Karpas-422 (cell line): ENCODE measurements at regions not wholly inside any gene's neighbourhood (a gene's known extent, or its start where the extent isn't known, plus 50 kb on each side); places are given as distances from the start of the nearest gene placed in this dataset.
A peak's percentile ranks its signal among the peaks of the same experiment; 100 is the strongest.
"Not testable (repeated sequence)": the region's sequence is repeated elsewhere in the genome, so short reads cannot be mapped to it uniquely, and the experiment has no call there.

Experiments used
- DNase-seq: peaks from one replicate; pipeline ENCODE4 v3.0.0-alpha.2; 2015
- H2AFZ ChIP-seq: fragments of 200-600 bp; sonication (generic); 2 replicates; pipeline ENCODE4 v1.6.1; 2014; ENCODE audit warnings: antibody characterized with exemption, low read length, mixed read lengths
- H3K27ac ChIP-seq: fragments of 200-600 bp; sonication (generic); 2 replicates; pipeline ENCODE4 v1.5.1; 2014; ENCODE audit warnings: mild to moderate bottlenecking, low read length, moderate library complexity
- H3K27me3 ChIP-seq: fragments of 200-600 bp; sonication (generic); 2 replicates; pipeline ENCODE4 v1.6.1; 2014; ENCODE audit warnings: low read length, mixed read lengths
- H3K36me3 ChIP-seq: fragments of 200-600 bp; sonication (generic); 2 replicates; pipeline ENCODE4 v1.6.1; 2014; ENCODE audit warnings: low read length, mixed read lengths; ENCODE audit not compliant: insufficient read depth
- H3K4me1 ChIP-seq: fragments of 200-600 bp; sonication (generic); 2 replicates; pipeline ENCODE4 v1.6.1; 2014; ENCODE audit warnings: mild to moderate bottlenecking, low read length, mixed read lengths
- H3K4me2 ChIP-seq: fragments of 200-600 bp; sonication (generic); 2 replicates; pipeline ENCODE4 v1.6.1; 2014; ENCODE audit warnings: low read length, low read depth, mild to moderate bottlenecking; ENCODE audit not compliant: poor library complexity, severe bottlenecking
- H3K4me3 ChIP-seq: fragments of 200-600 bp; sonication (generic); 2 replicates; pipeline ENCODE4 v1.5.1; 2014; ENCODE audit warnings: mild to moderate bottlenecking, antibody characterized with exemption, low read length, mixed read lengths
- H3K79me2 ChIP-seq: fragments of 200-600 bp; sonication (generic); 2 replicates; pipeline ENCODE4 v1.6.1; 2014; ENCODE audit warnings: mild to moderate bottlenecking, low read length, mixed read lengths
- H3K9ac ChIP-seq: fragments of 200-600 bp; sonication (generic); 2 replicates; pipeline ENCODE4 v1.6.0; 2014; ENCODE audit warnings: low read length
- H3K9me2 ChIP-seq: fragments of 200-600 bp; sonication (generic), shearing (Covaris generic); replicated peaks from 2 replicates; pipeline ENCODE4 v1.6.0; 2014; ENCODE audit warnings: mild to moderate bottlenecking, low read length, moderate library complexity; ENCODE audit not compliant: insufficient read depth
- H3K9me3 ChIP-seq: fragments of 300-700, 200-600 bp; sonication (generic); 2 replicates; pipeline ENCODE4 v1.6.1; 2014; ENCODE audit warnings: low read length, mixed read lengths
- H4K20me1 ChIP-seq: fragments of 200-600 bp; sonication (generic); 2 replicates; pipeline ENCODE4 v1.6.1; 2014; ENCODE audit warnings: mild to moderate bottlenecking, antibody characterized with exemption, low read length, low read depth; ENCODE audit not compliant: insufficient read depth

DNA sequence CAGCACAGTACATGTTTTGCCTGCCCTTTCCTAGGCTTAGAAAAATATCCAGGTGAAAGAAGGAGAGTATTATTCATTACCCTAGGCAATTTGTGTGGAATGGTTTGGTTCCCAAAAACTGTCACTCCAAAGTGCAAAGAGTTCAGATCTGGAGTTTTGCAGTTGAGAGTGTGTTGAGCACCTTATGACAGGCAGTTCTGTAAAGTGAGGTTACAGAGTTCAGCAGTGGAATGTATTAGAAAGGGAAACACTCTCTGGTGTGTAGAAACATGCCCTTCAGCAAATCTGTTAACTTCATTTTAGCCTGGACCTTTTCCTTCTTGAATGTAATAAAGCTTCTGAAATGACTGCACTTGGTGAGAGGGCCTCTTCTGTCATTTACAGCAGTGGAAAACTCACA is 154.0 kb upstream of the SSTR1 start:
- H3K4me3 ChIP-seq = no peak overlapping the region
- H3K4me1 ChIP-seq = peaks cover 43% of the 10 kb centered on the region
- H3K27ac ChIP-seq = peak overlapping the region; percentile 33
- peaks cover 5% of the 10 kb centered on the region for H3K9me3 ChIP-seq
- H4K20me1 ChIP-seq = no peaks in the 10 kb centered on the region
- peaks cover 7% of the 10 kb centered on the region for H3K36me3 ChIP-seq
- peak overlapping the region; percentile 4 for H2AFZ ChIP-seq
- no peak overlapping the region for H3K9ac ChIP-seq
- H3K79me2 ChIP-seq = no peaks in the 10 kb centered on the region
- no peaks in the 10 kb centered on the region for H3K27me3 ChIP-seq
- no peak overlapping the region for H3K4me2 ChIP-seq
- no peaks in the 10 kb centered on the region for H3K9me2 ChIP-seq
- no peak for DNase-seq

DNA sequence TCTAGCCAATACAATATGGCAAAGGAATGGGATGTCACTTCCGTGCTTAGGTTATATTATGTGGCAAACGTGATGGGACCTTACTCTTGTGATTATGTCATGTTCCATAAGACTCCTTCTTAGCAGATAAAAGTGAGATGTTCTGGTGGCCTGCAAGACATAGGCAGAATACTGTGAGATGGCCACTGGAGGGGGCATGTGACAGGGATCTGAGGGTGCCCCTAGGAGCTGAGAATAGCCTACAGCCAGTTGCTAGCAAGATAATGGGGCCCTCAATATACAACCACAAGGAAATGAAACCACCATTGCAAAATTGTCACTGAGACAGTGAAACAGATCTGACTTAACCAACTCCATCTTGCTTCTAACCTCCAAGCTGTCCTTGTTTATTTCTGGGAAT is 151.4 kb upstream of the SSTR1 start:
- Histone ChIP-seq H4K20me1 (no peaks in the 10 kb centered on the region), H3K27me3 (no peaks in the 10 kb centered on the region), H3K4me2 (peak overlapping the region; percentile 12), H3K36me3 (peaks cover 4% of the 10 kb centered on the region; the same call in 1 of the 2 replicates), H3K4me3 (no peak overlapping the region), H3K4me1 (peaks cover 35% of the 10 kb centered on the region), H3K9me2 (no peaks in the 10 kb centered on the region), H3K79me2 (no peaks in the 10 kb centered on the region), H3K27ac (peak overlapping the region; percentile 52), H3K9me3 (peaks cover 6% of the 10 kb centered on the region), H2AFZ (peak overlapping the region; percentile 39), H3K9ac (no peak overlapping the region)
- DNase-seq = peak; percentile 90

DNA sequence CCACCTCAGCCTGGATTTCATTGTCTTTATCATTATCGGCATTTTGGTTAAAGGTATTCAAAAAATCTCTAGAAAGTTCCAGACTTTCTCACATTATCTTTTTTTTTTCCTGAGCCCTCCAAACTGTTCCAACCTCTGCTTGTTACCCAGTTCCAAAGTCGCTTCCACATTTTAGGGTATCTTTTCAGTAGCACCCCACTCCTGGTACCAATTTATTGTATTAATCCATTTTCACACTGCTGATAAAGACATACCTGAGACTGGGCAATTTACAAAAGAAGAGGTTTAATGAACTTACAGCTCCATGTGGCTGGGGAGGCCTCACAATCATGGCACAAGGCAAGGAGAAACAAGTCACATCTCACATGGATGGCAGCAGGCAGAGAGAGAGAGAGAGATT is 145.5 kb upstream of the SSTR1 start:
- not testable (repeated sequence) for H3K4me3 ChIP-seq, H3K9ac ChIP-seq, H3K9me2 ChIP-seq, H3K27ac ChIP-seq, H3K4me2 ChIP-seq, H4K20me1 ChIP-seq, DNase-seq, H3K27me3 ChIP-seq, H3K36me3 ChIP-seq, H2AFZ ChIP-seq, H3K79me2 ChIP-seq
- H3K9me3 ChIP-seq = peaks cover 24% of the 10 kb centered on the region
- peaks cover 21% of the 10 kb centered on the region for H3K4me1 ChIP-seq

DNA sequence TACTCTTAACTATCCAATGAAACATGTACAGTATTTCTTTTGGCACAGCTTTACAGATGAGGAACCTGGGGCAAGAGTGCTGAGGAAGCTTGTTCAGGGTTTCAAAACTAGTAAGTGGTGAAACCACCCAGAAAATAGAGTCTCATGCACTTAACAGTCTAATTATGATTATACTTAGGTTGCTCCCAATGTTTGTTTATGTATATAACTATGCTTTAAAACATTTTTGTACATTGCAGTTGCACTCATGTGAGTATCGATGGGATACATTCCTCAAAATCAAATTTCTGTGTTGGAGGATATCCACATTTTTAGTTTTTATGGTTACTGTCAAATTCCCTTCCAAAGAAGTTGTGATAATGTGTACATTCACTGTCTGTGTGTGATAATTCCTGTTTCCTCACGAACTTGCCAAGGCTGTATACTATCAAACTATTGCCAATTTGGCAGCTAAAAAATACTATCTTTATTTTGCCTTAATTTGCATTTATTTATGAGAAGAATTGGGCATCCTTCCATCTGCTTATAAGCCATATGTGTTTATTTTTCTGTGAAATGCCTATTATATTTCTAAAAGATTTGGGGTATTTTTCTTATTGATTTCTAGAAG is 143.9 kb upstream of the SSTR1 start:
- no peaks in the 10 kb centered on the region for H3K9me2 ChIP-seq
- no peak overlapping the region for H3K9ac ChIP-seq
- no peak for DNase-seq
- peaks cover 24% of the 10 kb centered on the region for H3K9me3 ChIP-seq
- no peaks in the 10 kb centered on the region for H3K27me3 ChIP-seq
- no peaks in the 10 kb centered on the region for H4K20me1 ChIP-seq
- peaks cover 5% of the 10 kb centered on the region; the same call in 1 of the 2 replicates for H3K36me3 ChIP-seq
- peak overlapping the region; percentile 42 for H2AFZ ChIP-seq
- peak overlapping the region; percentile 77 for H3K27ac ChIP-seq
- no peak overlapping the region for H3K4me2 ChIP-seq
- H3K4me1 ChIP-seq = peaks cover 21% of the 10 kb centered on the region
- no peak overlapping the region for H3K4me3 ChIP-seq
- no peaks in the 10 kb centered on the region for H3K79me2 ChIP-seq

DNA sequence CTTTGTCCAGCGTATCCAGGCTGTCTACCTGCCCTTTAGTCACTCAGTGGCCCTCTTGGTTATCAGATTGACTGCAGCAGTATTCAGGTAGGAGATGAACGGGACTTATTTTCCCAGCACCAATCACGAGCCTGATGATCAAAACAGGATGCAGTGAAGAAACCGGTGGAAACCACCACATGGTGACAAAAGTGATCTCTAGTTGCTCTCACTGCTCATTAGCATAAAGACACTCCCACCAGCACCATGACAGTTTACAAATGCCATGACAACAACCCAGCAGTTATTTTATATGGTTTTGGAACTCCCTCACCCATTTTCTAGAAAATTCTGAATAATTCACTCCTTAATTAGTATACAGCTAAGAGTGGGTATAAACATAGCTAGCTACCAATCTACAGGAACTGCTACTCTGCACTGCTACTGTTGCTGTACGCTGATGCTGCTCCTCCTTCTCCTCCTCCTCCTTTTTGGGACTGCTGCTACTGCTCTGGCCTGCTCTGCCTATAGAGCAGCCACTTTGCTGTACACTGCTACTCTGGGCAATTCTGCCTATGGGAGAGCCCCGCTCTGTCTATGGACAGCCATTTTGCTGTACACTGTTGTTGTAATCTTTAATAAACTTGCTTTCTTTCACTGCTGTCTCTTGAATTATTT is 142.5 kb upstream of the SSTR1 start:
- H3K4me3 ChIP-seq = peak overlapping the region; percentile 35
- peak; percentile 90 for DNase-seq

DNA sequence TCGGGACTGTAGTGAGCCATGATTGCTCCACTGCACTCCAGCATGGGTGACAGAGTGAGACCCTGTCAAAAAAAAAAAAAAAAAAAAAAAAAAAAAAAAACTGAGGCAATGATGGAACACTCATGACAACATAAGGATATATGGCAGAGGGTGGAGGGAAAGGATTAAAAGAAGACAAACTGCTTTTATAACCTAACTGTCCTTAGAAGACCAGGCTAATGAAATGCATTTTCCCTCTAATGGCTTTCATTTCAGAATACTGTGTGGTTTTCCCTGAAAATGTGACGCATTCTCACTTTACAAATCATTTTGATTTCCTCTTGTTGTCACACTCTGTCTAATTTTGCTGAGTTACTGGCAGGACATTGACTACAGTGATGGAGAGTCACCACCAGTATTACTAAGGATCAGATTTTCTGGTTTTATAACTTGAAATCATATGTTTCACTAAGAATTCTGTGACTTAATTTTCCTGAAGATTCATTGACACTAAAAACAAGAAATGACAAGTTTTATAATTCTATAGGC is 137.6 kb upstream of the SSTR1 start:
- H3K4me3 ChIP-seq = no peak overlapping the region
- H3K36me3 ChIP-seq = no peaks in the 10 kb centered on the region
- H4K20me1 ChIP-seq = no peaks in the 10 kb centered on the region
- H2AFZ ChIP-seq = peak overlapping the region; percentile 85
- no peaks in the 10 kb centered on the region; the same call in 1 of the 2 replicates for H3K9me3 ChIP-seq
- no peaks in the 10 kb centered on the region for H3K9me2 ChIP-seq
- H3K27me3 ChIP-seq = no peaks in the 10 kb centered on the region
- H3K79me2 ChIP-seq = no peaks in the 10 kb centered on the region
- H3K9ac ChIP-seq = no peak overlapping the region
- H3K27ac ChIP-seq = peak overlapping the region; percentile 57
- DNase-seq = peak; percentile 44
- no peak overlapping the region for H3K4me2 ChIP-seq
- peaks cover 60% of the 10 kb centered on the region for H3K4me1 ChIP-seq

More for the DNA sequence above, 142.5 kb upstream of the SSTR1 start:
- peaks cover 34% of the 10 kb centered on the region for H3K4me1 ChIP-seq
- peak overlapping the region; percentile 50 for H3K9ac ChIP-seq
- peak overlapping the region; percentile 77 for H3K27ac ChIP-seq
- no peaks in the 10 kb centered on the region for H3K27me3 ChIP-seq
- peaks cover 5% of the 10 kb centered on the region; the same call in 1 of the 2 replicates for H3K36me3 ChIP-seq
- H3K9me3 ChIP-seq = peaks cover 20% of the 10 kb centered on the region
- H3K79me2 ChIP-seq = no peaks in the 10 kb centered on the region
- H3K4me2 ChIP-seq = peak overlapping the region; percentile 40
- no peaks in the 10 kb centered on the region for H3K9me2 ChIP-seq
- H4K20me1 ChIP-seq = no peaks in the 10 kb centered on the region
- peak overlapping the region; percentile 87 for H2AFZ ChIP-seq

DNA sequence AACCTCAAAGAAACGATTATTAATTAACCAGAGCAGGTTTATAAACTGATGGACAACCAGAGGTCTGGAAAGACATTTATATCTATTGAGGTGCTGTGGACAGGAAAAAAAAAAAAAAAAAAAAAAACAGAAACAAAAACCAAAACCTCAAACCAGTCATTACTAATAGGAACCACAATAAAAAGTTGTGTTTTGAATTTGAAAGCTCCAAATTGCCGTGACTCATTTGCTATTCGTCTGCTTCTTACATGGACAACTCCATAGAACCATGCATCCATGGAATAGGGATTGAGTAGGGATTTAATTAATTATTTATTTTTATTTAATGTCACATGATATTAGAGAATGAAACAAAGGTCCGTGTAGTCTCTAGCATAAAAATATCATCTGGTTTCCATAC is 134.1 kb upstream of the SSTR1 start:
- no peak overlapping the region for H3K4me3 ChIP-seq

DNA sequence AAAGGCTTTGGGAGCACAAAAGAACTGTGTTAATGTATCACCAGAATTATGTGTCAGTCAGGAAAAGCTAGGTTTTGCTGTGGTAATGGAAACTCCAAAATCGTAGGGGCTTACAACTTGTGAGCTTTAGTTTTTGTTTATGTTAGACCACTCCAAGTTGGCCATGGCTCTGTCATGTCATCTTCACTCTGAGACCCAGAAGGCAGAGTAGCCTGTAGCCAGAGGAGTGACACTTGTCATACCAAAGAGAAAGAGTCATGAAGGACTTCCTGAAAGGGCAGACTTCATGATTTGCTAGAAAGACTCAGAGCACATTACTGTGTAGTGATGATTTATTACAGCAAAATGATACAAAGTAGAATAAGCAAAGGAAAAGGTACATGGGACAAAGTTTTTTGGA is 133.6 kb upstream of the SSTR1 start:
- peak overlapping the region; percentile 44 for H3K4me2 ChIP-seq
- H3K27ac ChIP-seq = peak overlapping the region; percentile 62
- H3K79me2 ChIP-seq = no peaks in the 10 kb centered on the region
- peak; percentile 67 for DNase-seq
- H3K4me1 ChIP-seq = peaks cover 69% of the 10 kb centered on the region
- H3K9ac ChIP-seq = peak overlapping the region; percentile 22; the same call in 1 of the 2 replicates
- peak overlapping the region; percentile 78 for H2AFZ ChIP-seq
- H3K27me3 ChIP-seq = no peaks in the 10 kb centered on the region
- H4K20me1 ChIP-seq = no peaks in the 10 kb centered on the region
- no peaks in the 10 kb centered on the region for H3K36me3 ChIP-seq
- 0 out of 2 replicates have a peak overlapping the region, but pooled peaks have one; percentile 2 for H3K4me3 ChIP-seq
- no peaks in the 10 kb centered on the region for H3K9me2 ChIP-seq
- H3K9me3 ChIP-seq = no peaks in the 10 kb centered on the region; the same call in 1 of the 2 replicates

More for the DNA sequence above, 134.1 kb upstream of the SSTR1 start:
- no peaks in the 10 kb centered on the region; the same call in 1 of the 2 replicates for H3K9me3 ChIP-seq
- H2AFZ ChIP-seq = no peak overlapping the region
- no peaks in the 10 kb centered on the region for H3K27me3 ChIP-seq
- H3K9ac ChIP-seq = no peak overlapping the region
- peak overlapping the region; percentile 62 for H3K27ac ChIP-seq
- peaks cover 67% of the 10 kb centered on the region for H3K4me1 ChIP-seq
- H4K20me1 ChIP-seq = no peaks in the 10 kb centered on the region
- H3K9me2 ChIP-seq = no peaks in the 10 kb centered on the region
- no peaks in the 10 kb centered on the region for H3K79me2 ChIP-seq
- DNase-seq = peak; percentile 48
- no peaks in the 10 kb centered on the region for H3K36me3 ChIP-seq
- peak overlapping the region; percentile 44 for H3K4me2 ChIP-seq
